IMR-90 (cell line): ENCODE measurements at regions not wholly inside any gene's neighbourhood (a gene's known extent, or its start where the extent isn't known, plus 50 kb on each side); places are given as distances from the start of the nearest gene placed in this dataset.
A peak's percentile ranks its signal among the peaks of the same experiment; 100 is the strongest.

Experiments used
- ATAC-seq: fragments of 200-7000 bp; cut with Tn5 transposase; 2 replicates; pipeline ENCODE4 v1.9.1; 2020; ENCODE audit warnings: low read depth, mild to moderate bottlenecking, moderate library complexity
- BruUV-seq: library from RNA; stranded (reverse); fragments of 400-500 nt; replicated peaks from 2 replicates; lab custom pipeline; 2021; lab: Mats Ljungman, UMichigan
- CTCF ChIA-PET: fragments of 300-600 bp; formaldehyde crosslinking; extraction: SDS; loops from one replicate; lab custom pipeline; 2021; ENCODE audit warnings: antibody characterized with exemption; lab: Yijun Ruan, JAX
- POLR2A ChIA-PET: fragments of 300-600 bp; sonication (Branson Sonifier 250); formaldehyde crosslinking; loops from one replicate; lab custom pipeline; 2022; ENCODE audit warnings: antibody characterized with exemption; ENCODE audit not compliant: unreplicated experiment; lab: Charles Lee
- DNase-seq: peaks from one replicate; pipeline ENCODE4 v3.0.0; 2013
- H2AFZ ChIP-seq: replicated peaks from 2 replicates; pipeline ENCODE3; 2013; ENCODE audit warnings: low read length, mild to moderate bottlenecking; ENCODE audit not compliant: poor library complexity
- H2AK5ac ChIP-seq: 2 replicates; pipeline ENCODE4 v1.6.1; 2013; ENCODE audit warnings: low read depth, low read length, inconsistent platforms
- H2AK9ac ChIP-seq: replicated peaks from 2 replicates; pipeline ENCODE3; 2013; ENCODE audit warnings: mild to moderate bottlenecking, low read depth, low read length, moderate library complexity; ENCODE audit not compliant: poor library complexity
- H2BK120ac ChIP-seq: 2 replicates; pipeline ENCODE4 v1.6.1; 2013; ENCODE audit warnings: low read depth, low read length, inconsistent platforms
- H2BK15ac ChIP-seq: 3 replicates; pipeline ENCODE4 v1.6.1; 2013; ENCODE audit warnings: low read depth, low read length, inconsistent platforms
- H2BK20ac ChIP-seq: 2 replicates; pipeline ENCODE4 v1.6.1; 2013; ENCODE audit warnings: low read depth, mild to moderate bottlenecking, inconsistent platforms, low read length, moderate library complexity
- H2BK5ac ChIP-seq: 2 replicates; pipeline ENCODE4 v1.6.1; 2013; ENCODE audit warnings: mild to moderate bottlenecking, low read depth, low read length, inconsistent platforms; ENCODE audit not compliant: poor library complexity, severe bottlenecking
- H3K14ac ChIP-seq: replicated peaks from 2 replicates; pipeline ENCODE4 v1.6.1; 2013; ENCODE audit warnings: low read depth, low read length, inconsistent platforms
- H3K18ac ChIP-seq: 2 replicates; pipeline ENCODE4 v1.6.1; 2013; ENCODE audit warnings: low read depth, low read length, control low read depth
- H3K23ac ChIP-seq: 2 replicates; pipeline ENCODE4 v1.6.1; 2013; ENCODE audit warnings: low read depth, low read length, inconsistent platforms
- H3K27ac ChIP-seq: 2 replicates; pipeline ENCODE4 v1.5.1; 2013; ENCODE audit warnings: mild to moderate bottlenecking, control low read depth, low read length; ENCODE audit not compliant: insufficient read depth
- H3K27me3 ChIP-seq: 2 replicates; pipeline ENCODE4 v1.6.1; 2013; ENCODE audit warnings: low read length; ENCODE audit not compliant: control insufficient read depth, insufficient read depth
- H3K36me3 ChIP-seq: 2 replicates; pipeline ENCODE4 v1.6.1; 2013; ENCODE audit warnings: low read length, mixed read lengths; ENCODE audit not compliant: control insufficient read depth, insufficient read depth
- H3K4ac ChIP-seq: 2 replicates; pipeline ENCODE4 v1.6.1; 2013; ENCODE audit warnings: low read depth, low read length, inconsistent platforms
- H3K4me1 ChIP-seq: 2 replicates; pipeline ENCODE4 v1.6.1; 2013; ENCODE audit warnings: low read length, mixed read lengths; ENCODE audit not compliant: control insufficient read depth, insufficient read depth
- H3K4me2 ChIP-seq: 2 replicates; pipeline ENCODE4 v1.6.1; 2013; ENCODE audit warnings: low read depth, mild to moderate bottlenecking, control low read depth, low read length, moderate library complexity
- H3K4me3 ChIP-seq: 2 replicates; pipeline ENCODE4 v1.5.1; 2013; ENCODE audit warnings: low read depth, mild to moderate bottlenecking, control low read depth, low read length, moderate library complexity; ENCODE audit not compliant: insufficient read depth
- H3K56ac ChIP-seq: 2 replicates; pipeline ENCODE4 v1.6.1; 2013; ENCODE audit warnings: low read length, inconsistent platforms; ENCODE audit not compliant: insufficient read depth; ENCODE audit errors: extremely low read depth
- H3K79me1 ChIP-seq, 2 experiments: 2 replicates each; pipeline ENCODE4 v1.6.1; 2013; ENCODE audit warnings: low read length in 2 of 2, inconsistent platforms in 1 of 2, low read depth in 1 of 2
- H3K9ac ChIP-seq: 2 replicates; pipeline ENCODE4 v1.6.1; 2013; ENCODE audit warnings: low read depth, low read length, control low read depth
- H3K9me1 ChIP-seq: 2 replicates; pipeline ENCODE4 v1.6.1; 2013; ENCODE audit warnings: low read length, inconsistent platforms; ENCODE audit not compliant: insufficient read depth
- H3K9me3 ChIP-seq: 2 replicates; pipeline ENCODE4 v1.6.1; 2013; ENCODE audit warnings: low read length; ENCODE audit not compliant: control insufficient read depth, insufficient read depth
- H4K20me1 ChIP-seq: 2 replicates; pipeline ENCODE4 v1.6.1; 2013; ENCODE audit warnings: low read length, inconsistent platforms; ENCODE audit not compliant: insufficient read depth
- H4K5ac ChIP-seq: 2 replicates; pipeline ENCODE4 v1.6.1; 2013; ENCODE audit warnings: mild to moderate bottlenecking, low read depth, low read length, control low read depth
- H4K8ac ChIP-seq, 2 experiments: 2 replicates each; pipeline ENCODE4 v1.6.1; 2013; ENCODE audit warnings: low read depth in 2 of 2, low read length in 2 of 2, control low read depth in 1 of 2, inconsistent platforms in 1 of 2
- H4K91ac ChIP-seq: 2 replicates; pipeline ENCODE4 v1.6.1; 2013; ENCODE audit warnings: low read depth, low read length, inconsistent platforms; ENCODE audit not compliant: insufficient read depth
- CEBPB ChIP-seq: IDR thresholded peaks from 2 replicates; pipeline ENCODE4 v1.6.1; 2012; ENCODE audit warnings: low read depth, low read length, improper control_type of control experiment
- MAZ ChIP-seq: IDR thresholded peaks from 2 replicates; pipeline ENCODE4 v1.6.1; 2012; ENCODE audit warnings: low read depth, mild to moderate bottlenecking, low read length, improper control_type of control experiment, moderate library complexity, borderline replicate concordance
- WGBS, 2 experiments: methylation state at CpG; one replicate each; pipeline versions ENCODE4 v1.1.5 to v1.1.7; 2013; ENCODE audit warnings: missing lambda C conversion rate in 2 of 2; ENCODE audit not compliant: insufficient read length in 1 of 2; ENCODE audit errors: extremely low coverage in 2 of 2; 5-methylcytosine and 5-hydroxymethylcytosine counted together
- dilution Hi-C: fragments of 300-500 bp; cut with HindIII; formaldehyde crosslinking; loops from one replicate; pipeline ENCODE4 v1.14.3; 2018; ENCODE audit warnings: low sequenced_read_pairs; ENCODE audit not compliant: unreplicated experiment
- in situ Hi-C: fragments of 300-500 bp; cut with MboI; formaldehyde crosslinking; loops from 3 replicates; pipeline ENCODE4 v1.14.3; 2019; ENCODE audit warnings: low sequenced_read_pairs, inconsistent platforms, mixed read lengths
- intact Hi-C: fragments of 100-400 bp; cut with micrococcal nuclease; formaldehyde crosslinking; loops from 2 replicates; pipeline ENCODE4 v1.10.0; 2022

- CTCF ChIA-PET = no interaction called here
- no peak overlapping the region for H2AK5ac ChIP-seq
- no TSS peak for BruUV-seq
- no peaks in the 10 kb centered on the region for H4K20me1 ChIP-seq
- WGBS, 2 experiments = no CpG with 5 or more reads among the region's 2 CpGs
- H2AFZ ChIP-seq = no peak overlapping the region
- H3K14ac ChIP-seq = no peak overlapping the region
- H4K5ac ChIP-seq = no peak overlapping the region
- no peak for DNase-seq
- H3K4me1 ChIP-seq = no peaks in the 10 kb centered on the region
- no peak overlapping the region for H3K27ac ChIP-seq
- intact Hi-C loops = no loop called here
- no peaks in the 10 kb centered on the region for H3K27me3 ChIP-seq
- H3K9me1 ChIP-seq = no peaks in the 10 kb centered on the region
- H2BK120ac ChIP-seq = no peak overlapping the region
- H4K91ac ChIP-seq = no peak overlapping the region
- no peak overlapping the region for H3K18ac ChIP-seq
- H4K8ac ChIP-seq = no peak overlapping the region
- H2BK15ac ChIP-seq = no peak overlapping the region
- in situ Hi-C loops = no loop called here
- H3K23ac ChIP-seq = no peak overlapping the region
- no peaks in the 10 kb centered on the region for H3K36me3 ChIP-seq
- H2BK5ac ChIP-seq = no peak overlapping the region
- H3K4ac ChIP-seq = no peak overlapping the region
- dilution Hi-C loops = no loop called here
- ATAC-seq = no peak
- TF ChIP-seq MAZ (no peak), CEBPB (0 out of 2 replicates have a peak, but pooled peaks have one; percentile 37)
- no peak overlapping the region for H3K9ac ChIP-seq
- H2BK20ac ChIP-seq = no peak overlapping the region
- no peak overlapping the region for H3K56ac ChIP-seq
- no peaks in the 10 kb centered on the region for H3K79me1 ChIP-seq
- peaks cover 2% of the 10 kb centered on the region for H3K9me3 ChIP-seq
- no peak overlapping the region for H2AK9ac ChIP-seq
- no peak overlapping the region for H3K4me3 ChIP-seq
- H3K4me2 ChIP-seq = no peak overlapping the region
- POLR2A ChIA-PET = no interaction called here
These were observed 461.9 kb downstream of the LRRIQ3 start for GRCh38 chr1:73736125-73736524.
